Liver (tissue), 8 donors: ENCODE measurements at regions not wholly inside any gene's neighbourhood (a gene's known extent, or its start where the extent isn't known, plus 50 kb on each side); places are given as distances from the start of the nearest gene placed in this dataset.

Experiments used
- DNase-seq: peaks from one replicate; pipeline ENCODE4 v3.0.0-alpha.2; 2017; ENCODE audit warnings: low spot score
- H3K27ac ChIP-seq, 2 donors: one replicate each; pipeline ENCODE4 v1.7.0; 2013; ENCODE audit warnings: inconsistent platforms in 2 of 2, low read length in 2 of 2, control low read depth in 1 of 2, low read depth in 1 of 2, mild to moderate bottlenecking in 1 of 2
- H3K27me3 ChIP-seq, 4 donors: one replicate each; pipeline versions ENCODE4 v1.6.1 to v1.7.0; 2013; ENCODE audit warnings: low read length in 3 of 4, inconsistent platforms in 1 of 4, mild to moderate bottlenecking in 1 of 4, moderate library complexity in 1 of 4; ENCODE audit not compliant: control insufficient read depth in 4 of 4, insufficient read depth in 4 of 4
- H3K36me3 ChIP-seq, 4 donors: one replicate each; pipeline versions ENCODE4 v1.6.1 to v1.7.0; 2013; ENCODE audit warnings: low read length in 3 of 4, mild to moderate bottlenecking in 3 of 4, low read depth in 1 of 4, moderate library complexity in 1 of 4; ENCODE audit not compliant: control insufficient read depth in 4 of 4, insufficient read depth in 3 of 4
- H3K4me1 ChIP-seq, 4 donors: one replicate each; pipeline versions ENCODE4 v1.6.1 to v1.7.0; 2013; ENCODE audit warnings: low read length in 3 of 4, mild to moderate bottlenecking in 3 of 4, moderate library complexity in 1 of 4; ENCODE audit not compliant: control insufficient read depth in 4 of 4, insufficient read depth in 4 of 4
- H3K4me3 ChIP-seq, 3 donors: one replicate each; pipeline versions ENCODE4 v1.6.1 to v1.7.0; 2013; ENCODE audit warnings: low read length in 3 of 3, control low read depth in 1 of 3, low read depth in 1 of 3, mild to moderate bottlenecking in 1 of 3
- H3K9ac ChIP-seq, 2 donors: one replicate each; pipeline ENCODE4 v1.7.0; 2013; ENCODE audit warnings: low read length in 2 of 2, mild to moderate bottlenecking in 2 of 2, moderate library complexity in 2 of 2, control low read depth in 1 of 2, low read depth in 1 of 2
- H3K9me3 ChIP-seq, 4 donors: one replicate each; pipeline versions ENCODE4 v1.6.1 to v1.7.0; 2013; ENCODE audit warnings: low read length in 3 of 4; ENCODE audit not compliant: control insufficient read depth in 4 of 4
- EGR1 ChIP-seq, 2 donors: IDR thresholded peaks; 2 replicates each; pipeline ENCODE4 v1.6.1; 2016 to 2018; ENCODE audit warnings: antibody characterized with exemption in 2 of 2, low read depth in 2 of 2
- FOXA2 ChIP-seq: IDR thresholded peaks from 2 replicates; pipeline ENCODE4 v1.6.1; 2016; ENCODE audit warnings: antibody characterized with exemption
- GABPA ChIP-seq, 2 donors: IDR thresholded peaks in 1 of 2; conservative IDR thresholded peaks in 1 of 2; 2 replicates each; pipeline ENCODE4 v1.6.1; 2016; ENCODE audit warnings: antibody characterized with exemption in 2 of 2, mild to moderate bottlenecking in 1 of 2, moderate library complexity in 1 of 2
- HNF4A ChIP-seq, 2 donors: conservative IDR thresholded peaks; 2 replicates each; pipeline ENCODE4 v1.6.1; 2016; ENCODE audit warnings: antibody characterized with exemption in 2 of 2, mild to moderate bottlenecking in 2 of 2
- HNF4G ChIP-seq: IDR thresholded peaks from 2 replicates; pipeline ENCODE4 v1.6.1; 2016; ENCODE audit warnings: antibody characterized with exemption
- JUND ChIP-seq, 2 donors: IDR thresholded peaks; 2 replicates each; pipeline ENCODE4 v1.6.1; 2016; ENCODE audit warnings: antibody characterized with exemption in 2 of 2
- NR2F2 ChIP-seq: IDR thresholded peaks from 2 replicates; pipeline ENCODE4 v1.6.1; 2016; ENCODE audit warnings: antibody characterized with exemption
- RAD21 ChIP-seq, 2 donors: IDR thresholded peaks; 2 replicates each; pipeline ENCODE4 v1.6.1; 2016; ENCODE audit warnings: antibody characterized with exemption in 2 of 2, mild to moderate bottlenecking in 2 of 2
- RXRA ChIP-seq, 2 donors: IDR thresholded peaks; 2 replicates each; pipeline ENCODE4 v1.6.1; 2017 to 2018; ENCODE audit warnings: antibody characterized with exemption in 2 of 2, mild to moderate bottlenecking in 1 of 2
- SP1 ChIP-seq: IDR thresholded peaks from 2 replicates; pipeline ENCODE4 v1.6.1; 2018; ENCODE audit warnings: antibody characterized with exemption, mild to moderate bottlenecking
- TAF1 ChIP-seq: conservative IDR thresholded peaks from 2 replicates; pipeline ENCODE4 v1.6.1; 2016; ENCODE audit warnings: antibody characterized with exemption, mild to moderate bottlenecking
- YY1 ChIP-seq: IDR thresholded peaks from 2 replicates; pipeline ENCODE4 v1.6.1; 2016; ENCODE audit warnings: antibody characterized with exemption, mild to moderate bottlenecking
- ZBTB33 ChIP-seq: IDR thresholded peaks from 2 replicates; pipeline ENCODE4 v1.6.1; 2016; ENCODE audit warnings: antibody characterized with exemption
- WGBS: extraction: QIAGEN DNeasy Blood & Tissue Kit; methylation state at CpG from one replicate; pipeline ENCODE4 v1.1.7; 2013; 5-methylcytosine and 5-hydroxymethylcytosine counted together
- TF ChIP-seq, protein P1 (sequence below): IDR thresholded peaks from 2 replicates; pipeline ENCODE4 v1.6.1; 2016; ENCODE audit warnings: antibody characterized with exemption
- TF ChIP-seq, protein P2 (sequence below): IDR thresholded peaks from 2 replicates; pipeline ENCODE4 v1.6.1; 2016; ENCODE audit warnings: antibody characterized with exemption
- TF ChIP-seq, protein P3 (sequence below): fragments of 150-350 bp; IDR thresholded peaks from 2 replicates; pipeline ENCODE4 v1.5.1; 2017; ENCODE audit warnings: improper control_type of control experiment, low read depth, low read length; ENCODE audit not compliant: missing input control
- TF ChIP-seq, protein P4 (sequence below): IDR thresholded peaks from 2 replicates; pipeline ENCODE4 v1.6.1; 2016; ENCODE audit warnings: antibody characterized with exemption, mild to moderate bottlenecking
- donor health status: healthy.
- donor health status: healthy.
- donor health status: healthy.
- donor health status: healthy.
- donor health status: healthy.

GRCh38 chr6:19599796-19600464 is 237.2 kb upstream of the ID4 start:
- Histone ChIP-seq H3K4me1 (no peaks in the 10 kb centered on the region), H3K9ac (no peak overlapping the region), H3K4me3 (no peak overlapping the region), H3K27ac (no peak overlapping the region), H3K27me3 (no peaks in the 10 kb centered on the region), H3K9me3 (peaks cover 0 to 2% (median 0%) of the 10 kb centered on the region in 4 donors), H3K36me3 (no peaks in the 10 kb centered on the region)
- WGBS: 69% methylated on average over 5 of the region's 5 CpGs
- DNase-seq: no peak
- TF ChIP-seq SP1 (no peak), HNF4A (conservative IDR thresholded peaks at IDR 0.05) (no peak), NR2F2 (no peak), FOXA2 (no peak), HNF4G (no peak), EGR1 (IDR thresholded peaks at IDR 0.05; ENCODE audit: low read depth in 2 of 2) (no peak), ZBTB33 (no peak), TAF1 (no peak), RXRA (IDR thresholded peaks at IDR 0.05) (no peak)
- TF ChIP-seq, protein P1, sequence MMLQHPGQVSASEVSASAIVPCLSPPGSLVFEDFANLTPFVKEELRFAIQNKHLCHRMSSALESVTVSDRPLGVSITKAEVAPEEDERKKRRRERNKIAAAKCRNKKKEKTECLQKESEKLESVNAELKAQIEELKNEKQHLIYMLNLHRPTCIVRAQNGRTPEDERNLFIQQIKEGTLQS: no peak
- TF ChIP-seq, protein P2, sequence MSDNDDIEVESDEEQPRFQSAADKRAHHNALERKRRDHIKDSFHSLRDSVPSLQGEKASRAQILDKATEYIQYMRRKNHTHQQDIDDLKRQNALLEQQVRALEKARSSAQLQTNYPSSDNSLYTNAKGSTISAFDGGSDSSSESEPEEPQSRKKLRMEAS: no peak
- TF ChIP-seq, protein P3, sequence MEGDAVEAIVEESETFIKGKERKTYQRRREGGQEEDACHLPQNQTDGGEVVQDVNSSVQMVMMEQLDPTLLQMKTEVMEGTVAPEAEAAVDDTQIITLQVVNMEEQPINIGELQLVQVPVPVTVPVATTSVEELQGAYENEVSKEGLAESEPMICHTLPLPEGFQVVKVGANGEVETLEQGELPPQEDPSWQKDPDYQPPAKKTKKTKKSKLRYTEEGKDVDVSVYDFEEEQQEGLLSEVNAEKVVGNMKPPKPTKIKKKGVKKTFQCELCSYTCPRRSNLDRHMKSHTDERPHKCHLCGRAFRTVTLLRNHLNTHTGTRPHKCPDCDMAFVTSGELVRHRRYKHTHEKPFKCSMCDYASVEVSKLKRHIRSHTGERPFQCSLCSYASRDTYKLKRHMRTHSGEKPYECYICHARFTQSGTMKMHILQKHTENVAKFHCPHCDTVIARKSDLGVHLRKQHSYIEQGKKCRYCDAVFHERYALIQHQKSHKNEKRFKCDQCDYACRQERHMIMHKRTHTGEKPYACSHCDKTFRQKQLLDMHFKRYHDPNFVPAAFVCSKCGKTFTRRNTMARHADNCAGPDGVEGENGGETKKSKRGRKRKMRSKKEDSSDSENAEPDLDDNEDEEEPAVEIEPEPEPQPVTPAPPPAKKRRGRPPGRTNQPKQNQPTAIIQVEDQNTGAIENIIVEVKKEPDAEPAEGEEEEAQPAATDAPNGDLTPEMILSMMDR: no peak

- DNase-seq: no peak
- Histone ChIP-seq H3K27ac (no peak overlapping the region), H3K9ac (no peak overlapping the region), H3K4me1 (no peaks in the 10 kb centered on the region), H3K9me3 (peaks cover 0 to 2% (median 0%) of the 10 kb centered on the region in 4 donors), H3K27me3 (no peaks in the 10 kb centered on the region), H3K36me3 (no peaks in the 10 kb centered on the region), H3K4me3 (no peak overlapping the region)
- no peak for TF ChIP-seq SP1
- no peak for TF ChIP-seq RAD21 (IDR thresholded peaks at IDR 0.05)
- TF ChIP-seq HNF4G: no peak
- no peak for TF ChIP-seq YY1
- TF ChIP-seq RXRA (IDR thresholded peaks at IDR 0.05): no peak
- TF ChIP-seq, protein P2: no peak
- TF ChIP-seq GABPA (IDR thresholded peaks at IDR 0.05 in 1 of 2, conservative IDR thresholded peaks at IDR 0.05 in 1 of 2): no peak
- TF ChIP-seq, protein P4, sequence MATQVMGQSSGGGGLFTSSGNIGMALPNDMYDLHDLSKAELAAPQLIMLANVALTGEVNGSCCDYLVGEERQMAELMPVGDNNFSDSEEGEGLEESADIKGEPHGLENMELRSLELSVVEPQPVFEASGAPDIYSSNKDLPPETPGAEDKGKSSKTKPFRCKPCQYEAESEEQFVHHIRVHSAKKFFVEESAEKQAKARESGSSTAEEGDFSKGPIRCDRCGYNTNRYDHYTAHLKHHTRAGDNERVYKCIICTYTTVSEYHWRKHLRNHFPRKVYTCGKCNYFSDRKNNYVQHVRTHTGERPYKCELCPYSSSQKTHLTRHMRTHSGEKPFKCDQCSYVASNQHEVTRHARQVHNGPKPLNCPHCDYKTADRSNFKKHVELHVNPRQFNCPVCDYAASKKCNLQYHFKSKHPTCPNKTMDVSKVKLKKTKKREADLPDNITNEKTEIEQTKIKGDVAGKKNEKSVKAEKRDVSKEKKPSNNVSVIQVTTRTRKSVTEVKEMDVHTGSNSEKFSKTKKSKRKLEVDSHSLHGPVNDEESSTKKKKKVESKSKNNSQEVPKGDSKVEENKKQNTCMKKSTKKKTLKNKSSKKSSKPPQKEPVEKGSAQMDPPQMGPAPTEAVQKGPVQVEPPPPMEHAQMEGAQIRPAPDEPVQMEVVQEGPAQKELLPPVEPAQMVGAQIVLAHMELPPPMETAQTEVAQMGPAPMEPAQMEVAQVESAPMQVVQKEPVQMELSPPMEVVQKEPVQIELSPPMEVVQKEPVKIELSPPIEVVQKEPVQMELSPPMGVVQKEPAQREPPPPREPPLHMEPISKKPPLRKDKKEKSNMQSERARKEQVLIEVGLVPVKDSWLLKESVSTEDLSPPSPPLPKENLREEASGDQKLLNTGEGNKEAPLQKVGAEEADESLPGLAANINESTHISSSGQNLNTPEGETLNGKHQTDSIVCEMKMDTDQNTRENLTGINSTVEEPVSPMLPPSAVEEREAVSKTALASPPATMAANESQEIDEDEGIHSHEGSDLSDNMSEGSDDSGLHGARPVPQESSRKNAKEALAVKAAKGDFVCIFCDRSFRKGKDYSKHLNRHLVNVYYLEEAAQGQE: no peak
- no peak for TF ChIP-seq JUND (IDR thresholded peaks at IDR 0.05)
- WGBS: 42% methylated on average over 2 of the region's 2 CpGs
These were observed 234.6 kb upstream of the ID4 start for GRCh38 chr6:19602434-19603013.
